Stomach (tissue), 4 donors: ENCODE measurements at regions not wholly inside any gene's neighbourhood (a gene's known extent, or its start where the extent isn't known, plus 50 kb on each side); places are given as distances from the start of the nearest gene placed in this dataset.

Experiments
- POLR2A ChIP-seq, 4 donors: fragments of 450-650 bp; IDR thresholded peaks; one replicate each; pipeline ENCODE4 v1.6.1; 2016; ENCODE audit warnings: antibody characterized with exemption in 4 of 4, control low read depth in 2 of 4, mild to moderate bottlenecking in 1 of 4, moderate library complexity in 1 of 4
- POLR2AphosphoS5 ChIP-seq, 3 donors: sonication (generic); formaldehyde crosslinking; IDR thresholded peaks; one replicate each; pipeline ENCODE4 v1.6.1; 2016; ENCODE audit warnings: antibody characterized with exemption in 3 of 3
- TF ChIP-seq, protein P1 (sequence below), 7 experiments: fragments of 450-650 bp in 4 of 7; fragments of 200-600 bp in 3 of 7; sonication (generic) in 3 of 7; IDR thresholded peaks; one replicate each; pipeline ENCODE4 v1.5.1; 2016 to 2019; ENCODE audit warnings: antibody characterized with exemption in 7 of 7, control low read depth in 2 of 7, mild to moderate bottlenecking in 1 of 7

DNA sequence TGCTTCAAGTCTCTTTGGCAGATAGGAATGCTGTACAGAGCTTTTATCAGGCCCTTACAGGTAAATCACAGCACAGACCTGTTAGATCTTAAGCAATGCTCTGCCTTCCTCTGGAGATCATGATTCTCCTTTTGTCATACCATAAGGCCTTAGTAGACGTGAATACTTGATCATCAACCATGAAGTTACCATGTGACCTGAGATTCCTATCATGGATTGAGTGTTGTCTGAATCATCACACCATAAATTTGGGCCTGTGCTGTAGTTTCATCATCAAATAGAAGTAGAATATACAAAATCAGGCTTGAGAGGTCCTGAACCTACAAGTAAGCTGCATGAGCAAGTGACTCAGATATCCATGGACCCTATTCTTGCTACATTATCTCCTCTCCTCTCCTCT lies 466.8 kb upstream of the INTU start:
- no peak for TF ChIP-seq POLR2AphosphoS5 (IDR thresholded peaks at IDR 0.05)
- TF ChIP-seq, protein P1, sequence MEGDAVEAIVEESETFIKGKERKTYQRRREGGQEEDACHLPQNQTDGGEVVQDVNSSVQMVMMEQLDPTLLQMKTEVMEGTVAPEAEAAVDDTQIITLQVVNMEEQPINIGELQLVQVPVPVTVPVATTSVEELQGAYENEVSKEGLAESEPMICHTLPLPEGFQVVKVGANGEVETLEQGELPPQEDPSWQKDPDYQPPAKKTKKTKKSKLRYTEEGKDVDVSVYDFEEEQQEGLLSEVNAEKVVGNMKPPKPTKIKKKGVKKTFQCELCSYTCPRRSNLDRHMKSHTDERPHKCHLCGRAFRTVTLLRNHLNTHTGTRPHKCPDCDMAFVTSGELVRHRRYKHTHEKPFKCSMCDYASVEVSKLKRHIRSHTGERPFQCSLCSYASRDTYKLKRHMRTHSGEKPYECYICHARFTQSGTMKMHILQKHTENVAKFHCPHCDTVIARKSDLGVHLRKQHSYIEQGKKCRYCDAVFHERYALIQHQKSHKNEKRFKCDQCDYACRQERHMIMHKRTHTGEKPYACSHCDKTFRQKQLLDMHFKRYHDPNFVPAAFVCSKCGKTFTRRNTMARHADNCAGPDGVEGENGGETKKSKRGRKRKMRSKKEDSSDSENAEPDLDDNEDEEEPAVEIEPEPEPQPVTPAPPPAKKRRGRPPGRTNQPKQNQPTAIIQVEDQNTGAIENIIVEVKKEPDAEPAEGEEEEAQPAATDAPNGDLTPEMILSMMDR (IDR thresholded peaks at IDR 0.05) = no peak
- TF ChIP-seq POLR2A (IDR thresholded peaks at IDR 0.05) = no peak
